Stimulated activated naive CD8-positive, alpha-beta T cell treated with anti-CD3 and anti-CD28 coated beads, Interleukin-15, Interleukin-2, amounts not matched to agents 100 U/mL and 50 U/mL, for 24 hours (primary cell): ENCODE measurements at regions not wholly inside any gene's neighbourhood (a gene's known extent, or its start where the extent isn't known, plus 50 kb on each side); places are given as distances from the start of the nearest gene placed in this dataset.
"Not testable (repeated sequence)": the region's sequence is repeated elsewhere in the genome, so short reads cannot be mapped to it uniquely, and the experiment has no call there.

ENCODE experiments used
- ATAC-seq: fragments of 150-1000 bp; cut with Tn5 transposase; one replicate; pipeline ENCODE4 v1.10.0; 2021
- DNase-seq: peaks from one replicate; pipeline ENCODE4 v3.0.0; 2021

DNA sequence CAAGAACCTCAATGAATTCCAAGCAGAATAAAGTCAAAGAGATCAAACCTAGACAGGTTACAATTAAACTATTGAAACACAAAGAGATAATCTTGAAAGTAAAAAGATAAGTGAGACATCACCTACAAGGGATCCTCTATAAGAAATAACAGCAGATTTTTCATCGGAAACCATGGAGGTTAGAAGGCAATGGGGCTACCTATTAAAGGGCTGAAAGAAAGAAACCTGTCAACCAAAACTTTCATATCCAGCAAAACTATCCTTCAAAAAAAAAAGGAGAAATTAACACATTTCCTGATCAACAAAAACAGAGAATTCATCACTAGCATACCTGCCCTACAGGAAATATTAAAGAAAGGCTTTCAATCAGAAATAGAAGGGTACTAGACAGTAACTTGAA, 244.9 kb downstream of the ARHGAP12 start:
- no peak for ATAC-seq
- no peak for DNase-seq

DNA sequence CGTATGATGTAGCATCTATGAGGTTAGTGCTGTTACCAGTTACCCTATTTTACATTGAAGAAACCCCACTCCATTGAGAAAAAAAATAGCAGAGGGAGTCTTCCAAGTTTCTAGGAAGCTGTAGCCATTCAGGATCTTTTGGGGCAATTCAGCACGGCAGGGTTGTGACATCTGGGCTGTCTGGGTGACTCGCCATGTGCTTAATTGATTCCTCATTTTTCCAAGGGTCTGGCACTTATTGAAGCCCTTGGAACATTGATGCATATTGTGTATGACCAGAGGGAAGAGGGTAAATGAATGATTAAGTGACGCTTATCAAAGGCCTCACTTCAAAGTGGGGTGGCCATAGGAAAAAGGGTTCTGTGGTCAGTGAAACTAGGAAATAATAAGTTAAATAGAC, 248.7 kb downstream of the ARHGAP12 start:
- ATAC-seq = no peak
- DNase-seq = no peak

DNA sequence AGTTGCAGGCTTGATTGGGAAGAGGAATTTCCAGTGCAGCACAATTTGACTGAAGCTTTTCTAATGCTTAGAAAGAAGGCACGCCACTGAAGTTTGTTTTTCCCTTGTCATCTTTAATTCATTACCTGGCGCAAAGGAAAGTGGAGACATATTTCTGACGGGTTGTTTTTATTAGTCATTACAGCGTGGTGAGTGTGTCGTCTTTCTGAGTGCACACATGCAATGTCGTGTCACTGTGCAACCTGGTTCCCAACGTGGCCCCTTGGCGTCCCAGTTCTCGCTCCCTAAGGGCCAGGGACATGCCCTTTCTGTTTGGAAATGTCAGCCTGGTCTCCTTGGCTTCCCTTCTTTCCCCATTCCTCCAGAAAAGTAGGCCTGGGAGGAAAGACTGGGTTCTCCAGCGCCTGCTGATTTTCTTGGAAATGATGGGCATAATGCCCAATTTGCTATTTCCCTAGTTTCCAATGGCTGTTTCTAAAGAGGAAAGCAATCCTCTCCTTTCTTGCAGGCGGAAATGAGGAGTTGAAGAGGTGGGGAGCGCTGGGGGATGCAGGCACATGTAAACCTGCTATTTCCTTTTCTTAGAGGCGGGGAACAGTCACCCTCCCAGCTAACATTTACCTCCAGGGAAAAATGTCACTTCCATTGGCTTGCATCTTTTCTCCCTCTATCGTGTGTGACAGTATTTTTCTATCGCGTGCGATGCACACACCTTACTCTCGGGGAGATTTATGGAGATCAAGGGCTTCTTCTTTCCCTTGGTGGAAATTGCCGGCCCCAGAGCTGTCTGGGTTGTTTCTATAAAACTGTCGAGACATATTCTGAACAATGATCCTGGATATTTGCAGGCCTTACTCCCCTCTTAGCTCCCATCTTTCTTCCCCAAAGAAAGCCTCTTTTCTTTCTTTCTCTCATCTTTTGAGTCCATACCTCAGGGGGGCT, 249.8 kb downstream of the ARHGAP12 start:
- ATAC-seq (no peak), DNase-seq (no peak)

DNA sequence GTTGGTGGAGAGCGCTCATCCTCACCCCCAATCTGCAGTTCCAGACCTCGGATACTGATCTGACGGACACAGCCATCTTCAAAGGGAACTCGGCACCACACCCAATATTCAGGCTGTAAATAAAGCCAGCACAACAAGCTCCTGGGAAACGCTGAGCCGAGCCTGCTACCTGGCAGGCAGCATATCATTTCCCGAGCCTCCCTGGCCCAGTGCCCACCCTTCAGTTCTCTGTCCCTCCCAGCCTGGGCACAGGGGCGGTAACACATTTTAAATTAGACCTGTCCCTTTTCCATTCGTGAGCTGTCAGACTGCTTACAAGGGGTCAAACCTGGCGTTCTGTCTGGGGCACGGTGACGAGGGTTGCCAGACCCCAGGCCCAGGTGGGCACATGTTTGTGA, 250.5 kb downstream of the ARHGAP12 start:
- ATAC-seq = no peak
- no peak for DNase-seq

DNA sequence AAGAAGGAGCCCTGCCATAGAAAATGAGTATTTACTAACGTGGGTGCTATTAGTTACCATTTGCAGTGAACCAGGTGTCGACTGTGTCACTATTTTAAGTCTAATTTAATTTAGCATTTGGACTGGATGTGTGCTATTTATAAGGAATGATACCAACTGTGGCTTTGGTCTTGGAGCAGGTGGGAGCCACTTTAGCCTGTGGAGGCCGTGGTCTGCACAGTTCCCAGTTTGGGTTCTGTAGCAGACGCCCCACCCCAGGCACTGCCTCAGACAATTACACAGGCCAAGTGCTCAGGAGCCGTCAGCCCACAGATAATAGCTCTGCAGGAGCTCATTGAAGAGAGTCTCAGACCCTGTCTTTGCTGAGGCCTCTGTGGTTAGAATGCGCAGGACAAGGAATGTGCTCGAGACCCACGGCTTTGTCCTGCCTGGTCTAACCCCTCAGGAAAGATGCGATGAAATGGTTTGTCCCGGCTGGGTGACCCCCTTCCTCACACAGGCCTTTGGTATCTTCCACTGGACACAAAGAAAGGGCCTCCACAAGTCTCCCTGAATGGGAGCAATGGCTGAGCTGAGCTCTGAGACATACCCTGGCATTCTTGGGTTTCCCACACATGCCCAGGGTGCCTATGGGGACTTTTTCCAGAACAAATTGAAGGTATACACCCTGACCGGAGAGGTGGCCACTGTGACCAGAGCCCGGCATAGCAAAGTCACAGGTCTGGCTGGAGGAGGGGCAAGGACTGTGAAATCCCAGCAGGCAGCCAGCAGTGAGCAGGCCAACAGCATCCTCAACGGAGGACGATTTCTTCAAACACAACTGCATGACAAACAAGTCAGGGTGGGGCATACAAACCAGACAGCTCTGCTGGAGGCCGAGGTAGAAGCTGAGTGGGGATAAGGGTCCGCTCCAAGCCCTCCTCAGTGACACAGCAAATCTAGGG, 251.2 kb downstream of the ARHGAP12 start:
- ATAC-seq = no peak
- DNase-seq = no peak

DNA sequence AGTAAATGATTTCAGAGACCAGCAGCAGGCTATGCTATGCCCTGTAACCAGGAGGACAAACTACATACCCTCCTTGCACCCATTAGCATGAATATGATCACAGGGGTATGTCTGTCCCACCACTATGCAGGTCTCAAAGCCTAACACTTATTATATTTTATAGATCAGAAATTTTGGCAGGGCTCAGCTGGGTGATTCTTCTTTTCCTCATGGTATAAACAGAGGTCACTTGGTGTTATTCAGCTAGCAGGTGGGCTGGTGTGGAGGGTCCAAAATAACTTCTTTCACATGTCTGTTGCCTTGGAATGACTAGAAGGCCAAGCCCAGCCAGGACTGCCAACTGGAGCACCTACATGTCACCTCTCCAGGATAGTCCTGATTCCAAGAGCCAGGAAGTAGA, 252.9 kb downstream of the ARHGAP12 start:
- no peak for ATAC-seq
- no peak for DNase-seq

DNA sequence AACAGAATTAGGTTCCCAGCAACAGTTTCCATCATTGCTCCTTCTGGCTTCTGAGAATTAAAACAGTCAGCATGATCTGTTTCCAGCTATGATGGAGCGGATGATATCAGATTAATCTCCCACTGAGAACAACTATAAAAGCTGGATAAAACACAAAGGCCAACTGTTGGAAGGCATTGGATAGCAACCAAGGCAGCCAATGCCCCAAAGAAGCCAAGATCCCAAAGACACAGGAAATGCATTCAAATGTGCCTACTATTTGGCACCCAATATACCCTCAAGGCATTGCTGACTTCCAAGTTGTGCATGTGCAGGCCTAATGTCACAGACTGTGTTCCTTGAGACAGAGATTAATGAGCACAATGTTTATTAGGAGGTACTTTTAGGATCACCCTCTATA, 259.3 kb downstream of the ARHGAP12 start:
- no peak for DNase-seq
- ATAC-seq = no peak

DNA sequence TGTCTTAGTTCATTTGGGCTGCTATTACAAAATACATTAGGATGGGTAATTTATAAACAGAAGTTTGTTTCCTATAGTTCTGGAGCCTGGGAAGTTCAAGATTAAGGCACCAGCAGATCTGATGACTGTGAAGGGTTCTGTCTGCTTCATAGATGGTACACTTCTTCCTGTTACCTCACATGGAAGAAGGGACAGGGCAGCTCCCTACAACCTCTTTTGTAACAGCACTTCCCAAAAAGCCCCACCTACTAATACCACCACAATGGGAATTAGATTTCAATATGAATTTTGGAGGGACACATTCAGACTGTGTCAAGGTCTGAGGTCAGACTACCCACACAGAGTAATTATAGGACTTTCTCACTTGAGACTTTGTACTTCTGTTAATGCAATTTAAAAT, 260.3 kb downstream of the ARHGAP12 start:
- no peak for DNase-seq
- no peak for ATAC-seq

DNA sequence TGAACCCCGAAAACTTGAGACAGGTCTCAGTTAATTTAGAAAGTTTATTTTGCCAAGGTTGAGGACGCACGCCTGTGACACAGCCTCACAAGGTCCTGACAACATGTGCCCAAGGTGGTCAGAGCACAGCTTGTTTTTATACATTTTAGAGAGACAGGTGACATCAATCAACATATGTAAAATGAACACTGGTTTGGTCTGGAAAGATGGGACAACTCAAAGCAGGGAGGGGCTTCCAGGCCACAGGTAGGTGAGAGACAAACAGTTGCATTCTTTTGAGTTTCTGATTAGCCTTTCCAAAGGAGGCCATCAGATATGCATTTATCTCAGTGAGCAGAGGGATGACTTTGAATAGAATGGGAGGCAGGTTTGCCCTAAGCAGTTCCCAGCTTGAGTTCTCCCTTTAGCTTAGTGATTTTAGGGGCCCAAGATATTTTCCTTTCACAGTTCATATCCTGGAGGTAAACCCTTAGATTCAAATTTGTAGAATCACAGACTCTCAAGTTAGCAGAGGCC, 262.8 kb downstream of the ARHGAP12 start:
- not testable (repeated sequence) for DNase-seq, ATAC-seq

DNA sequence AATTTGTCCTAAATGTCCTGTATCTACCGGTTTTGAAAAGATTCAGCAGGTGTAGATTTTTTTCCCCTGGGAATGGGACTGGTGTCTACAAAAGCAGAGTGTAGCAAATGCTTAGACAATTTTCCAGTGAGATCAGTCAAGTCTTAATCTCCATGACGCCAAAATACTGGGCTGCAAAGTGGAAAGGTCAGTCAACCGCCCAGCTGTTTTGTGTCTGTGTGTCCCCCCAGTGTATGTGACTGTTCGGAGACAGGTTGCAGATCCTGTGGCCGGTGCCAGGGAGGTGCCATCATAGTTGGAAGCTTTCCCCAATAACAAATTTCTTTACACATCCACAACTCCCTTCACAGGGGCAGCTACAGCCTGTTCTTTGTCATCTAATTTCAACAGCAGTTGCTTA, 263.8 kb downstream of the ARHGAP12 start:
- no peak for DNase-seq
- ATAC-seq = no peak

DNA sequence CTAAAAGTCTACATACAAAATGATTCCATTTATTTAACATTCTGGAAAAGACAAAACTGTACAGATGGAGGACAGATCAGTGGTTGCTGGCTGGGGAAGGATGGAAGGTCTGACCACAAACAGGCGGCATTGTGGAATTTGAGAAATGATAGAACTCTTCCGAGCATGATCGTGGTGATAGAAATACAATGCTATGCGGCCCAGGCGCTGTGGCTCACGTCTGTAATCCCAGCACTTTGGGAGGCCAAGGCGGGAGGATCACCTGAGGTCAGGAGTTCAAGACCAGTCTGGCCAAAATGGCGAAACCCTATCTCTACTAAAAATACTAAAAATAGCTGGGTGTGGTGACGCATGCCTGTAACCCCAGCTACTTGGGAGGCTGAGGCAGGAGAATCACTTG, 264.6 kb downstream of the ARHGAP12 start:
- DNase-seq = not testable (repeated sequence)

DNA sequence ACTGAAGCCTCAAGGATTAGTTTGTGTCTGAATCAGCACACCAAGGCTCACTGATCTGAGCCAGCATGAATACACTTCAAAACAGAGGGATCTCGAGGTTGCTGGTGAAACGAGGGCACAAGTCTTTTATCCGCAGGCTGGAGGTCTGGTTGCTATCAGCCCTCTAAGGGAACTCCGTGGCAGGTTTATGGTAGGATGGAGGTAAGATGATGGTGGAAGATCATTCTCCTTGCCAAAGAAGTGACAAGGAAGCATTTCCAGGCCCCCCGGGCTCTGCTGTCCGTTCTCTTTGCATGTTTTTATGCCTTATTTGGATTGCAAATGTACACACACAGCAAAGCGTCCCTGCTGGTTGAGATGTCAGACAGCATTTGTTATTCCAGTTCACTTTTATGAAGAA, 268.3 kb downstream of the ARHGAP12 start:
- ATAC-seq (no peak), DNase-seq (no peak)

More for the DNA sequence above, 264.6 kb downstream of the ARHGAP12 start:
- not testable (repeated sequence) for ATAC-seq

DNA sequence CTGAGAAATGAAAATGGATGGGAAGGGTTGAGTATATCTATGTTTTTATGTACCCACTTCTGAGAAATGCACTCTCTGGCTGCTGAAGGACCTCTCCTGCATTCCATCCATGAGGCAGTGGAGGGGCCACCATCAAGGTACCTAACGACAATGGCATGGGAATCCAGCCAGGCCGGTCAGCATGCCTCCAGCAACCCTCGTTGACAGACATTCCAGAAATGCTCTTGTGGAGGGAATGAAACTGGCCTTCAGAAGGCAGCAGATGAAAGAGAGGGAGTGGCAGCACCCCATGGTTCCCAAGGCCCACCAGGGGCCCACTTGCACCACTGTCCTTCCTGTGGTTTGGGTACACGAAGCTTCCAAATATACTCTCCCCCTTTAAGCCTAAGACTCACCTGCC, 269.0 kb downstream of the ARHGAP12 start:
- DNase-seq (no peak), ATAC-seq (no peak)

DNA sequence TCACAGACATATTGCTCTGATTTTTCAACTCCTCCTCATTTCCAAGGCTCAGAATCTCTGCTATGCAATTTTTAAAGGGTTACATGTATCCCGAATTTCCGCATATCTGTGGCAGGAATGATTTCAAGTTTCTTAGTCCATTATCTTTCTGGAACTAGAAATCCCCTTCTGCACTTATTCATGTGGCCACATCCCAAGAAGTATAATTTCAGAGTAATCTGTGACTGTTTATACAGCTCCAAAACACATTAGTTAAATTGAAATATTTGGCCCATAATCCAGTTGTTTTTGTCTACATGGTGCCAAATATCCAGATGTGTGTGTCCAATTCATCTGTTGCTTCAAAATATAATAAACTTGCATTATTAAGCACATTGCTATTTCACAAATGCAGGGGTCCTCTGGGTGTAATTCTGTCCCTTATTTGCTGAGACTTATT, 271.2 kb downstream of the ARHGAP12 start:
- ATAC-seq (no peak), DNase-seq (no peak)

DNA sequence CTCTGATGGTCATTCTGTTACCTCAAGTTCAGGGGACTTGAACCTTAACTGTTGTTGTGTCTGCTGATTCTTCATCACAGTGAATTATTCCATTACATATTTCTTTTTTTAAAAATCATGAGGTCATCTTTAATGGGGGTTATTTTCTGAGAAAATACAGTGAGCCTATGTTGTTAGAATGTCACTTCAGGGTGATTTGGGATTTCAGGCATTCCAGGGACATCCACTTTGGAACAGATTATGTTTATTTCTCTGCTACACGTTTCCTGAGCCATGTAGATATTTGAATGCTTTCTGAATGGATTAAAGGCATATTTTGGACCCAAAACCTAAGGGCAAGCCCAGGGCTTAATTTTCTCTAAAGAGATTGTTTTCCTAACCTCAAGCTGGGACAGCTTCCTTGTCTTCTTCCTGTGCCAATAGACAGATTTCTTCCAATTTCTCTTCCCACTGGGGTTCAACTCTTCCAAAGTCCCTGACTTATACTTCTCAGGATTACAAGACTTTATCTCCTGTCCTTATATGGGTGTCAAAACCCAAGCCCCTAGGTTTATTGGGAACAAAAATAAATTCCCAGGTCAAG, 271.7 kb downstream of the ARHGAP12 start:
- ATAC-seq (no peak), DNase-seq (no peak)

DNA sequence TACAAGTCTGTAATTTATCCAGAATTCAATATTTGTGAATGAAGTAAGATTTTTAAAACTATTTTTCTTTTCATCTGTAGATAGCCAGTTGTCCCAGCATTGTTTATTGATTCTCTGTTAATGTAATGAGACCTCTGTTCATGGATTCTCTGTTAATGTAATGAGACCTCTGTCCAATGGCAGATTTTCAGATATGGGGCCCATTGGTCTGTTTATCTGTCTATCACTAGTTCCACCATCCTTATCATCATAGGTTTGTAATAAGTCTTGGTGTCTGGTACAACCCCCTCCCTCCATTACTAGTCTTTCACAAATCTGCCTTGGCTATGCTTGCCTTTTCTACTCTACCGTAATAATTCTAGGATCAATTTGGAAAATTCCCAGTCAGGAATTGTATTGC, 276.6 kb downstream of the ARHGAP12 start:
- ATAC-seq (no peak), DNase-seq (no peak)

DNA sequence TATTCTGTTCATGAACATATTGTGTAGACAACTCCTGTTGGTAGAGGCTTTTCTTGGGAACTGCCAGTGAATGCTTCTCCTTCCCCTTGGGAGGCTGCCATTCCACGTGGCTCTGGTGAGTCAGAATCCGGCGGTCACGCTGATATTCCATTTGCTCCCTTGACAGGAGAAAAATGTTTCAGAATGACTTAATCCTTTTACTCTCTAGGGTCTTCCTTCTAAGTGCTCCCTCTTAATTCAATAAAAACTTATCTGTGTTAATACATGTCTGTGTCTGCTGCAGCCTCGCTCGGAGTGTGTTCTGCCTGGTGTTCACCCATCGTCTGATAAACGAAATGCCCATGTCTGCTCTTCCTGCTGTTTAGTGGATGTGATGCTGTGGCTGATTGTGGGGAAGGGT, 278.6 kb downstream of the ARHGAP12 start:
- ATAC-seq = no peak

DNA sequence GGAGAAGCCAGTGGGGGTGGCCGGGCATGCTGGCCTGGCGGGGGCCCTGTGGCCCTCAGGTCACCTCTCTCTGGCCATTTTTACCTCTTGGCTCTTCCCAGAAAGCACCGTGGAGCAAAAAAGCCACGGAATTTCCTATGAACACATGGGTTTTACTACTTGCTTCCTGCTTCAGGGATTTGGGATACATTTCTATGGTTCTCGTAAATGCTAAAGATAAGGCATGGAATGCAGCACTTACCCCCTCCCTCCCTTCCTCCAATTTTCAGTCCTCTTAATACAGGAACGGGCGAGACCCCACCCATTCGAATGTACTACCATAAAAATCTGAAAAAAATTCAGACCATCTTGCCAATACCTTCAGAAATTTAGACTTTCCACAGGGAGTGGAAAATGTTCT, 279.7 kb downstream of the ARHGAP12 start:
- ATAC-seq = no peak
- DNase-seq = no peak

More for the DNA sequence above, 278.6 kb downstream of the ARHGAP12 start:
- DNase-seq = no peak

DNA sequence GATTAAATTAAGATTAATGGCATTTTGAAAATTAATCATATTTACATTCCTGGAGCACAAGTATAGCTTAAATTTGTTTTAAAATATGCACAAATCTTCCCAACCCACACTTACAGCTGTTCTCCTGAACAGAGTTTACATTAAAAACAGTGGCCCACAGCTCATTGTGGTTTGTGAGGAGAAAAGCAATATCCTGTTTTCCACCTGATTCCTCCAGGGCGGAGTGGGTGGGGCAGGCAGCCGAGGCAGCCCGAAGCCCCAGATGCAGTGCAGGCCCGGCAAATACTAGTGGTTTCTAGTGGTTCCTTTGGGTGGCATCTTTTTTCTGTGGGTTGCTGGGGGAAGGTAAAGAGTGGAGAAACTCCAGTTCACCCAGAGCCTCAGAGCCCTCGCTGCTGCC, 280.8 kb downstream of the ARHGAP12 start:
- ATAC-seq = no peak
- DNase-seq = no peak

DNA sequence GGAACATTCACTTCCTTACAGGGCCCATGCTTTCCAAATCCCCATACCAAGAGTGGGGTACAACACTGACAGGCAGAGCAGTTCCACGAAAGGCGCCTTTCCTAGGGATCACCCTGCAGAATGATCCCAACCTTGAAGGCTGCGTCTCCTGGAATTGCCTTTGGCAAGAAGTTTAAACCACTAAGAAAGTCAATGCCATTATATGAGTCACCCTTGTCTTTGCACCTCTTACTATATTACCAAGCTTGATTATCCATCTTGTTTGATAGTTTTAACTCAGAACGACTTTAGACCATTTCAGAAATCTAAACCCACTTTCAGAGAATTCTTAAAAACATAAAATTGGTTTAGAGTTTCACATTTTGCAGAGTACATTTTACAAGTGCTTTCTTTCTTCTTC, 282.1 kb downstream of the ARHGAP12 start:
- DNase-seq (no peak), ATAC-seq (no peak)

DNA sequence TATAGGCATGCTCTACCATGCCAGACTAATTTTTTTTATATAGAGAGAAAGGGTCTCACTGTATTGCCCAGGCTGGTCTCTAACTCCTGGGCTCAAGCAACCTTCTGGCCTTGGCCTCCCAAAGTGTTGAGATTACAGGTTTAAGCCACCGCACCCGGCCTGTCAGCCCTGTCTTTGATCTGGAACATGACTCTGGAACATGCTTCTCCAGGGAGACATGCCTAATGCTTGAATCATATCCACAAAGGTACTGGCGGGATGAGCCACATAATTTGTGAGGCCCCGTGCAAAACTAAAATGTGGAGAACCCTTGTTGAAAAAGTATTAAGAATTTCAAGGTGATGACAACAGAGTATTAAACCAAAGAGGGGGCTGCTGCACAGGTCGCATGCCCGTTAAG, 282.8 kb downstream of the ARHGAP12 start:
- no peak for DNase-seq
- no peak for ATAC-seq

DNA sequence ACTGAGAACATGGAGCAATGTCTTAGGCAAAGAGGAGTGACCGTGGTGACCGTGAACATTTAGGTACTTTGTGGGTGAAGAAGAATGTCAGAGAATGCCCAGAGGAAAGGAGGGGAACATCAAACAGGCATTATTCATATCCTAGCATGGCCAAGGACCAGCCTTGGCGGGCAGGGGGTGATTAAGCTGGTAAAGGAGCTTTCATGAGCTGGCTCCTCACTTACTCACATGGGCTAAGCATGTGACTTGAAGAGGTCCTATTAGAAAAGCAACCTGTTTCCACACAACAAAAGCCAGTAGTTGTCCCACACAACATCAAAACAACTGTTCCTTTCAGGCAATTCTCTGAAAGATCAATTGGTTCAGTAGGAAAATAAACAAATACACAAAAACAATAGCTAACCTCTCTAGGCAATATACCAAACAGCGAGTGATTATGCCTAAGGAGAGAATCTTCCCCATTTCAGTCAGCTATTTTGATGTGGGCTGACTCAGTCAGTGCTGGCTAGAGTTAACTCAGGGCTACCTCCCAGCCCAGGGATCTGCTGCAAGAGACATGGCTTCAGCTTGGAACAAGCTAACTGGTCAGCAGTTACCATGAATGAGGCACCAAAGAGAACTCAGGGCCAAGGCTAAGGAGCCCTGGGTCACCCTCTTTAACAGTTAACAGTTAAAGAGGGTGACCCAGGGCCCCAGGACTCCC, 283.5 kb downstream of the ARHGAP12 start:
- DNase-seq = no peak
- ATAC-seq = no peak
